Adrenal gland (tissue), 9 donors: ENCODE measurements at regions not wholly inside any gene's neighbourhood (a gene's known extent, or its start where the extent isn't known, plus 50 kb on each side); places are given as distances from the start of the nearest gene placed in this dataset.

Experiments
- DNase-seq, 7 donors: peaks; one replicate each; pipeline ENCODE4 v3.0.0-alpha.2; 2019 to 2020
- H3K27ac ChIP-seq, 5 donors: fragments of 200-600 bp; sonication (generic) in 4 of 5; 1 replicate in 3 of 5; 2 replicates in 2 of 5; pipeline versions ENCODE4 v1.5.1 to v1.8.0; 2016 to 2020; ENCODE audit warnings: mild to moderate bottlenecking in 1 of 5
- H3K27me3 ChIP-seq: fragments of 200-600 bp; 2 replicates; pipeline ENCODE4 v1.8.0; 2021
- H3K36me3 ChIP-seq, 2 donors: fragments of 200-600 bp; replicated peaks in 1 of 2; 1 replicate in 1 of 2; 2 replicates in 1 of 2; pipeline versions ENCODE4 v1.5.1 to v1.8.0; 2018 to 2022
- H3K4me1 ChIP-seq, 2 donors: fragments of 200-600 bp; replicated peaks in 1 of 2; 1 replicate in 1 of 2; 2 replicates in 1 of 2; pipeline versions ENCODE4 v1.5.1 to v1.8.0; 2018 to 2021
- H3K4me3 ChIP-seq, 4 donors: fragments of 200-600 bp; sonication (generic) in 3 of 4; one replicate each; pipeline ENCODE4 v1.5.1; 2016 to 2018
- H3K9me3 ChIP-seq, 3 donors: fragments of 200-600 bp; sonication (generic) in 1 of 3; replicated peaks in 1 of 3; 1 replicate in 2 of 3; 2 replicates in 1 of 3; pipeline versions ENCODE4 v1.5.1 to v1.8.0; 2016 to 2021
- CTCF ChIP-seq, 6 experiments: fragments of 450-650 bp in 4 of 6; fragments of 200-600 bp in 2 of 6; sonication (generic) in 1 of 6; IDR thresholded peaks; 1 replicate in 5 of 6; 2 replicates in 1 of 6; pipeline versions ENCODE4 v1.5.1 to v1.8.0; 2016 to 2021; ENCODE audit warnings: antibody characterized with exemption in 6 of 6, mild to moderate bottlenecking in 2 of 6, moderate library complexity in 1 of 6
- POLR2A ChIP-seq, 2 donors: fragments of 450-650 bp; IDR thresholded peaks; one replicate each; pipeline ENCODE4 v1.6.1; 2017; ENCODE audit warnings: antibody characterized with exemption in 2 of 2, mild to moderate bottlenecking in 2 of 2, moderate library complexity in 1 of 2
- WGBS, 4 donors: extraction: QIAGEN DNeasy Blood & Tissue Kit in 2 of 4; methylation state at CpG; one replicate each; pipeline versions ENCODE4 v1.1.5 to v1.1.7; 2013 to 2017; 5-methylcytosine and 5-hydroxymethylcytosine counted together
- intact Hi-C, 2 donors: fragments of 100-400 bp; cut with DNase I; formaldehyde crosslinking; loops; one replicate each; pipeline versions ENCODE4 v1.14.1 to v1.15.0; 2022 to 2023
- donor health status: healthy with polysubstance abuse.
- donor health status: Bipolar disorder and iron deficiency.
- donor health status: DM: yes; HTN: yes; CAD: no.
- donor health status: DM: no; HTN: no; CAD: no.
- donor health status: DM: no; HTN: no; CAD: no.

GRCh38 chr11:109865548-109866186, 227.5 kb upstream of the ZC3H12C start:
- intact Hi-C loops: loop anchor here in 1 of 2 donors (5.0 kb wide), 1 partner anchor 72 kb away; no protein-coding TSS in a partner anchor
- TF ChIP-seq POLR2A (IDR thresholded peaks at IDR 0.05) (no peak), CTCF (IDR thresholded peaks at IDR 0.05) (peak in 5 of 6 experiments; percentile 6 to 47 (median 36))
- DNase-seq: peak; percentile 57 to 84 (median 75)
- 69 to 78% (median 73%) methylated on average over 3 to 5 of the region's 5 CpGs for WGBS, 4 donors
- no peaks in the 10 kb centered on the region for H3K27me3 ChIP-seq
- no peaks in the 10 kb centered on the region for H3K36me3 ChIP-seq
- no peak overlapping the region for H3K27ac ChIP-seq
- H3K4me3 ChIP-seq: no peak overlapping the region
- H3K4me1 ChIP-seq: peaks cover 0 to 24% of the 10 kb centered on the region in 2 donors
- H3K9me3 ChIP-seq: no peaks in the 10 kb centered on the region

GRCh38 chr11:109867784-109868183, 225.4 kb upstream of the ZC3H12C start:
- WGBS, 4 donors: 63 to 81% (median 71%) methylated on average over 2 of the region's 2 CpGs
- Histone ChIP-seq H3K27ac (no peak overlapping the region), H3K9me3 (no peaks in the 10 kb centered on the region), H3K4me3 (no peak overlapping the region), H3K27me3 (no peaks in the 10 kb centered on the region), H3K4me1 (peaks cover 0 to 13% of the 10 kb centered on the region in 2 donors), H3K36me3 (no peaks in the 10 kb centered on the region)
- no peak for DNase-seq
- intact Hi-C loops: loop anchor here in 1 of 2 donors (5.0 kb wide), 1 partner anchor 70 kb away; no protein-coding TSS in a partner anchor
- TF ChIP-seq POLR2A (IDR thresholded peaks at IDR 0.05) (no peak), CTCF (IDR thresholded peaks at IDR 0.05) (no peak)

GRCh38 chr11:109869536-109869935, 223.7 kb upstream of the ZC3H12C start:
- Histone ChIP-seq H3K36me3 (no peaks in the 10 kb centered on the region), H3K4me3 (no peak overlapping the region), H3K4me1 (no peaks in the 10 kb centered on the region), H3K9me3 (no peaks in the 10 kb centered on the region), H3K27ac (no peak overlapping the region), H3K27me3 (no peaks in the 10 kb centered on the region)
- intact Hi-C loops: loop anchor here in 1 of 2 donors (5.0 kb wide), 1 partner anchor 68 kb away; no protein-coding TSS in a partner anchor
- no peak for DNase-seq
- TF ChIP-seq POLR2A (IDR thresholded peaks at IDR 0.05): no peak
- TF ChIP-seq CTCF (IDR thresholded peaks at IDR 0.05): no peak
- 91 to 97% (median 94%) methylated on average over 2 of the region's 2 CpGs for WGBS, 4 donors

- H3K4me3 ChIP-seq: no peak overlapping the region
- DNase-seq: no peak
- no peaks in the 10 kb centered on the region for H3K36me3 ChIP-seq
- intact Hi-C loops: no loop called here
- TF ChIP-seq POLR2A (IDR thresholded peaks at IDR 0.05) (no peak), CTCF (IDR thresholded peaks at IDR 0.05) (no peak)
- H3K27me3 ChIP-seq: no peaks in the 10 kb centered on the region
- 91 to 93% (median 92%) methylated on average over 6 of the region's 6 CpGs for WGBS, 4 donors
- H3K27ac ChIP-seq: no peak overlapping the region
- H3K4me1 ChIP-seq: no peaks in the 10 kb centered on the region
- no peaks in the 10 kb centered on the region for H3K9me3 ChIP-seq
Observed at GRCh38 chr11:109870297-109870696, 222.9 kb upstream of the ZC3H12C start.
